ENCODE measurements at regions not wholly inside any gene's neighbourhood (a gene's known extent, or its start where the extent isn't known, plus 50 kb on each side); places are given as distances from the start of the nearest gene placed in this dataset.

- TF ChIP-seq POLR2A (IDR thresholded peaks at IDR 0.05) (no peak), CTCF (IDR thresholded peaks at IDR 0.05 in 4 of 5, conservative IDR thresholded peaks at IDR 0.05 in 1 of 5) (no peak)
Measured at GRCh38 chr4:117574085-117574484, 460.2 kb upstream of the NDST3 start.

Data from gastrocnemius medialis (tissue), 4 donors.